ENCODE measurements at regions not wholly inside any gene's neighbourhood (a gene's known extent, or its start where the extent isn't known, plus 50 kb on each side); places are given as distances from the start of the nearest gene placed in this dataset.

DNA sequence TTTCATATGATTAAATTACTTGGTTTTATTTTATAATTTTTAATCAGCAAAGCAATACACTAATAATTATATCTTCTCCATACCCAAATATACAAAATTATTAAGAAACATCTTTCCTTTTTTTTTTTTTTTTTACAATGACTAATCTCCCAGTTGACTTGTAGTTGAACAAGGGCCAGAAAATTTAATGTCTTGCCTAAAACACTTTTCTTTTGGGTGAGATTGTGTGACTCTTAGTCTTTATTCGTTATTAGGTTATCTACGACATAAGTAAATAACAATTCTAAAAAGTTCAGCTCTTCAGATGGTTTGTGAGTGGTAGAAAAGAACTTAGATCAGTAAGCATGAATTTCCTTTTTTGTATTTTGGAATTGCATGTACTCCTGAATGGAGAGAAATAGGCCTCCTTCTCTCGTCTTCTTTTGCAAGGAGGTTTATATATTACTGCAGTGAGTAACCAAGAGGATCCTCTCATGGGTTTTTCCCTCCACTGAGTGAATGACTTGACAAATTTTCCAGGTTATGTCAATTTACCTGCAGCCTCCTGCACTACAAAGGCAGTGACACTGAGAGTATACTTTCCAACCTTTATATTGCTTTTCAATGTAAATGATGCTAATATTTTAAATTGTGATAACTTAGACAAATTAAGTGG is 364.5 kb upstream of the CITED2 start:
- TF ChIP-seq, protein P1, sequence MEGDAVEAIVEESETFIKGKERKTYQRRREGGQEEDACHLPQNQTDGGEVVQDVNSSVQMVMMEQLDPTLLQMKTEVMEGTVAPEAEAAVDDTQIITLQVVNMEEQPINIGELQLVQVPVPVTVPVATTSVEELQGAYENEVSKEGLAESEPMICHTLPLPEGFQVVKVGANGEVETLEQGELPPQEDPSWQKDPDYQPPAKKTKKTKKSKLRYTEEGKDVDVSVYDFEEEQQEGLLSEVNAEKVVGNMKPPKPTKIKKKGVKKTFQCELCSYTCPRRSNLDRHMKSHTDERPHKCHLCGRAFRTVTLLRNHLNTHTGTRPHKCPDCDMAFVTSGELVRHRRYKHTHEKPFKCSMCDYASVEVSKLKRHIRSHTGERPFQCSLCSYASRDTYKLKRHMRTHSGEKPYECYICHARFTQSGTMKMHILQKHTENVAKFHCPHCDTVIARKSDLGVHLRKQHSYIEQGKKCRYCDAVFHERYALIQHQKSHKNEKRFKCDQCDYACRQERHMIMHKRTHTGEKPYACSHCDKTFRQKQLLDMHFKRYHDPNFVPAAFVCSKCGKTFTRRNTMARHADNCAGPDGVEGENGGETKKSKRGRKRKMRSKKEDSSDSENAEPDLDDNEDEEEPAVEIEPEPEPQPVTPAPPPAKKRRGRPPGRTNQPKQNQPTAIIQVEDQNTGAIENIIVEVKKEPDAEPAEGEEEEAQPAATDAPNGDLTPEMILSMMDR (IDR thresholded peaks at IDR 0.05), result no peak
- no peak for TF ChIP-seq POLR2A (IDR thresholded peaks at IDR 0.05)

Measured in Peyer's patch (tissue), 4 donors.